ENCODE measurements at regions not wholly inside any gene's neighbourhood (a gene's known extent, or its start where the extent isn't known, plus 50 kb on each side); places are given as distances from the start of the nearest gene placed in this dataset.

DNA sequence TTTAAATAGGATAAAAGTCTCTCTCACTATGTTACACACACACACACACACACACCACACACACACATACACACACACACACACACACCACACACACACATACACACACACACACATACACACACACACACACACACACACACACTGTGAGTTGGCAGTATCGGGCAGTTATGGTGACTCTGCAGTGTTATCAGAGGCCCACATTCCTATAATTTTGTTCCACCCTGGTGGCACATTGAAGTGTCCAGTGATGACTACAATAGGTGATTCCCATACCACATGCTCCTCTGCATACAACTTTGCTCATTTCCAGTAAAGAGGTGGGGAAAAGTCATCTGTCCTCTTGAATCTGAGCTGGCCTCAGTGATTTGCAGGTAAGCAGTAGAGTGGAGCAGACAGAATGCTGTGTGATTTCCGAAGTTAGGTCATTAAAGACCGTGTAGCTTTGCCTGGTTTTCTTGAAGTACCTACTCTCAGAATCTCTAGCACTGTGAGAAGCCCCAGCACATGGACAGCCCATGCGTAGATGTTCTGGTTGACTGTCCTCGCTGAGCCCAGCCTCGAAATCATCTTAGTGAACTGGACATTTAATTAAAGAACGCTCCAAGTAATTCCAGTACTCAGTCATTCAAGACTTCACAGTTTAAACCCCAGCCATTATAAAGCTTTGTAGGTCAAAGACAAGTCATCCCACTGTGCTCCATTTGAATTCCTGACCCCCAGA, 836.6 kb upstream of the SOX9 start:
- no peaks in the 10 kb centered on the region for H3K79me2 ChIP-seq (ENCODE audit: insufficient read depth, low read length)
- no peaks in the 10 kb centered on the region for H4K20me1 ChIP-seq (ENCODE audit: low read depth, low read length)
- no peaks in the 10 kb centered on the region for H3K27me3 ChIP-seq (ENCODE audit: low read length)
- H3K9ac ChIP-seq (ENCODE audit: low read length): no peak overlapping the region
- H3K9me3 ChIP-seq (ENCODE audit: insufficient read depth, low read length): no peaks in the 10 kb centered on the region
- H2AFZ ChIP-seq (ENCODE audit: low read depth, low read length, severe bottlenecking): no peak overlapping the region
- no peak overlapping the region for H3K4me3 ChIP-seq (ENCODE audit: insufficient read depth, low read length, poor library complexity, severe bottlenecking)
- no peak overlapping the region for H3K4me2 ChIP-seq (ENCODE audit: low read depth, low read length, poor library complexity, severe bottlenecking)
- no peak overlapping the region for H3K27ac ChIP-seq (ENCODE audit: low read depth, low read length)
- no peaks in the 10 kb centered on the region for H3K9me2 ChIP-seq (replicated peaks; ENCODE audit: insufficient read depth, low read length)
- TF ChIP-seq, protein P1, sequence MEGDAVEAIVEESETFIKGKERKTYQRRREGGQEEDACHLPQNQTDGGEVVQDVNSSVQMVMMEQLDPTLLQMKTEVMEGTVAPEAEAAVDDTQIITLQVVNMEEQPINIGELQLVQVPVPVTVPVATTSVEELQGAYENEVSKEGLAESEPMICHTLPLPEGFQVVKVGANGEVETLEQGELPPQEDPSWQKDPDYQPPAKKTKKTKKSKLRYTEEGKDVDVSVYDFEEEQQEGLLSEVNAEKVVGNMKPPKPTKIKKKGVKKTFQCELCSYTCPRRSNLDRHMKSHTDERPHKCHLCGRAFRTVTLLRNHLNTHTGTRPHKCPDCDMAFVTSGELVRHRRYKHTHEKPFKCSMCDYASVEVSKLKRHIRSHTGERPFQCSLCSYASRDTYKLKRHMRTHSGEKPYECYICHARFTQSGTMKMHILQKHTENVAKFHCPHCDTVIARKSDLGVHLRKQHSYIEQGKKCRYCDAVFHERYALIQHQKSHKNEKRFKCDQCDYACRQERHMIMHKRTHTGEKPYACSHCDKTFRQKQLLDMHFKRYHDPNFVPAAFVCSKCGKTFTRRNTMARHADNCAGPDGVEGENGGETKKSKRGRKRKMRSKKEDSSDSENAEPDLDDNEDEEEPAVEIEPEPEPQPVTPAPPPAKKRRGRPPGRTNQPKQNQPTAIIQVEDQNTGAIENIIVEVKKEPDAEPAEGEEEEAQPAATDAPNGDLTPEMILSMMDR (IDR thresholded peaks at IDR 0.05; ENCODE audit: insufficient read depth, low read length, poor library complexity, severe bottlenecking): no peak
- no peak for TF ChIP-seq EZH2phosphoT487 (conservative IDR thresholded peaks at IDR 0.05; ENCODE audit: low read length)
- H3F3A ChIP-seq (ENCODE audit: insufficient read depth): no peaks in the 10 kb centered on the region
- H3K36me3 ChIP-seq (ENCODE audit: low read length): no peaks in the 10 kb centered on the region

DNA sequence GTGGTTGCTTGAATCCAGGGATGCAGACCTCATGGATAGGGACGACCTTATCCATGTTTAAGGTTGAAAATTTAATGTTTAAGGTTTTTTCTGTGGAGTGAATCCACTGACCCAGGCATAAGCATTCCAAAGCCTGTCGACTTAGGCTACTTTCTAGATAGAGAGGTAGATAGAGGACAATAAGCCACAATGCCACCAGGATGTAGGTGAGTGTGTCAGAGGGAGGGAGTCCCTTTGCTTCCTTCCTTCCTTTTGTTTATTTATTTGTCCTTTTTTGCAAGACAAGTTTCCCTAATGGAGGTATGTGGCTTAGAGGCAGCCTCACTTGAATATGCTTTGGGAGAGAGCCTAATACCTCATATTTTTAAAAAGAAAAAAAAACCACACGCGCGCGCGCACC, 834.2 kb upstream of the SOX9 start:
- no peak overlapping the region for H3K4me2 ChIP-seq (ENCODE audit: low read depth, low read length, poor library complexity, severe bottlenecking)
- TF ChIP-seq, protein P1 (IDR thresholded peaks at IDR 0.05; ENCODE audit: insufficient read depth, low read length, poor library complexity, severe bottlenecking): no peak
- no peak for TF ChIP-seq EZH2phosphoT487 (conservative IDR thresholded peaks at IDR 0.05; ENCODE audit: low read length)
- no peak overlapping the region for H3K4me3 ChIP-seq (ENCODE audit: insufficient read depth, low read length, poor library complexity, severe bottlenecking)
- H3F3A ChIP-seq (ENCODE audit: insufficient read depth): no peaks in the 10 kb centered on the region
- H3K9me3 ChIP-seq (ENCODE audit: insufficient read depth, low read length): no peaks in the 10 kb centered on the region
- no peaks in the 10 kb centered on the region for H3K27me3 ChIP-seq (ENCODE audit: low read length)
- no peaks in the 10 kb centered on the region for H3K36me3 ChIP-seq (ENCODE audit: low read length)
- no peaks in the 10 kb centered on the region for H3K79me2 ChIP-seq (ENCODE audit: insufficient read depth, low read length)
- no peak overlapping the region for H3K27ac ChIP-seq (ENCODE audit: low read depth, low read length)
- no peaks in the 10 kb centered on the region for H4K20me1 ChIP-seq (ENCODE audit: low read depth, low read length)
- H2AFZ ChIP-seq (ENCODE audit: low read depth, low read length, severe bottlenecking): no peak overlapping the region
- H3K9ac ChIP-seq (ENCODE audit: low read length): no peak overlapping the region
- no peaks in the 10 kb centered on the region for H3K9me2 ChIP-seq (replicated peaks; ENCODE audit: insufficient read depth, low read length)

DNA sequence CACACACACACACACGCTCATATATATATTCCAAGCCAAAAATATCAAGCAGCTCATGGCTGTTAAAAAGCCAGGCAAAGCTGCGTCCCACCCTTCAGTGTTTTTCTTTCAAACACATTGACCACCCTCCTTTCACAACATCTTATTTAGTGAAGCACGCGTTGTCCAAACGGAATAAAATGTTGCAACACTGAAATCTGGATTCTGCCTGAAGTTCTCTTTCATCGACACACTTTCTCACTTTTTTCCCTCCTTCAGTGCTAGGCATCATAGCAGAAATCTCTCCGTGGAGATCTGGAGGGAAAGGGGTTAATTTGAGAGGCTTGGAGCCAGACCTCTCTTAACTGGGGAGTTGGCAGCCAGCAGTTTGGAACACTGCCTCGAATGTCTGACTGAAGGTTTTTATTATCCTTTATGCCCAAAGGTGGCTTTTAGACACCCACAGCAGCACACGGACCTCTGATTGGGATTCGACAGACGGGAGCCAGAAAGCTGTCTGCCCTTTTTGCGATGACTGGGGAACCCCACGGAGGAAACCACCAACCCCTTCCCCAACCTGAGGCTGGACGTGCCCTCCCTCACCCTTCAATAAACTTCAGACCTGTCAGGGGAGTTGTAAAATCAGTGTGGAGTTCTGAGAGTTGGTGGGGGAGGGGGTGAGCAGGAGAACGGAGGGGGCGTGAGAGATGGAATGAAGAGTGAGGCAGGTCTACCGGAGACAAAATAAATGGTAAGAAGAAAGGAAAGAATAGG, 833.6 kb upstream of the SOX9 start:
- Histone ChIP-seq H2AFZ (ENCODE audit: low read depth, low read length, severe bottlenecking) (no peak overlapping the region), H3K4me2 (ENCODE audit: low read depth, low read length, poor library complexity, severe bottlenecking) (no peak overlapping the region), H3K27ac (ENCODE audit: low read depth, low read length) (no peak overlapping the region), H3K9me2 (replicated peaks; ENCODE audit: insufficient read depth, low read length) (no peaks in the 10 kb centered on the region), H3K36me3 (ENCODE audit: low read length) (no peaks in the 10 kb centered on the region), H3K9ac (ENCODE audit: low read length) (no peak overlapping the region), H4K20me1 (ENCODE audit: low read depth, low read length) (no peaks in the 10 kb centered on the region), H3K4me3 (ENCODE audit: insufficient read depth, low read length, poor library complexity, severe bottlenecking) (no peak overlapping the region), H3K79me2 (ENCODE audit: insufficient read depth, low read length) (no peaks in the 10 kb centered on the region), H3K27me3 (ENCODE audit: low read length) (no peaks in the 10 kb centered on the region), H3K9me3 (ENCODE audit: insufficient read depth, low read length) (no peaks in the 10 kb centered on the region), H3F3A (ENCODE audit: insufficient read depth) (no peaks in the 10 kb centered on the region)
- TF ChIP-seq, protein P1 (IDR thresholded peaks at IDR 0.05; ENCODE audit: insufficient read depth, low read length, poor library complexity, severe bottlenecking): no peak
- no peak for TF ChIP-seq EZH2phosphoT487 (conservative IDR thresholded peaks at IDR 0.05; ENCODE audit: low read length)
